GM12892 (cell line): ENCODE measurements at regions not wholly inside any gene's neighbourhood (a gene's known extent, or its start where the extent isn't known, plus 50 kb on each side); places are given as distances from the start of the nearest gene placed in this dataset.
"Not testable (repeated sequence)": the region's sequence is repeated elsewhere in the genome, so short reads cannot be mapped to it uniquely, and the experiment has no call there.

Experiments
- DNase-seq: peaks from one replicate; pipeline ENCODE4 v3.0.0; 2011; ENCODE audit not compliant: insufficient read length
- FAIRE-seq: peaks from 2 replicates; lab custom pipeline; 2011; peaks lifted over from hg19 to GRCh38; lab: Jason Lieb, UNC
- POLR2A ChIP-seq: IDR thresholded peaks from 2 replicates; pipeline ENCODE4 v1.6.1; 2011; ENCODE audit warnings: low read depth, low read length, control low read depth
- POLR2AphosphoS5 ChIP-seq: IDR thresholded peaks from 2 replicates; pipeline ENCODE4 v1.6.1; 2011; ENCODE audit warnings: low read depth, low read length, control low read depth
- TAF1 ChIP-seq: IDR thresholded peaks from 2 replicates; pipeline ENCODE4 v1.6.1; 2011; ENCODE audit warnings: low read depth, mild to moderate bottlenecking, control low read depth, low read length, borderline replicate concordance

- no peak for DNase-seq
- FAIRE-seq, result no peak
- TF ChIP-seq TAF1, result no peak
- TF ChIP-seq POLR2AphosphoS5, result no peak
- no peak for TF ChIP-seq POLR2A
Observed at GRCh38 chr21:20169812-20170576, 828.2 kb upstream of the NCAM2 start.

GRCh38 chr21:20186186-20186585 lies 812.0 kb upstream of the NCAM2 start:
- FAIRE-seq (no peak), DNase-seq (no peak)
- TF ChIP-seq POLR2A, result no peak
- TF ChIP-seq TAF1, result no peak
- no peak for TF ChIP-seq POLR2AphosphoS5

GRCh38 chr21:20187028-20187427 lies 811.2 kb upstream of the NCAM2 start:
- DNase-seq (no peak), FAIRE-seq (no peak)
- no peak for TF ChIP-seq POLR2AphosphoS5

GRCh38 chr21:20201323-20201722 lies 796.9 kb upstream of the NCAM2 start:
- not testable (repeated sequence) for FAIRE-seq

GRCh38 chr21:20207335-20207734 lies 790.9 kb upstream of the NCAM2 start:
- TF ChIP-seq TAF1 (no peak), POLR2A (no peak), POLR2AphosphoS5 (no peak)
- FAIRE-seq, result no peak
- DNase-seq, result no peak

More at GRCh38 chr21:20201323-20201722, 796.9 kb upstream of the NCAM2 start:
- DNase-seq, result not testable (repeated sequence)

- TF ChIP-seq TAF1, result no peak
- TF ChIP-seq POLR2AphosphoS5, result no peak
- no peak for TF ChIP-seq POLR2A
- FAIRE-seq, result no peak
Observed at GRCh38 chr21:20215959-20216358, 782.2 kb upstream of the NCAM2 start.

GRCh38 chr21:20220586-20220985 lies 777.6 kb upstream of the NCAM2 start:
- FAIRE-seq (no peak), DNase-seq (no peak)
- no peak for TF ChIP-seq TAF1
- TF ChIP-seq POLR2AphosphoS5, result no peak
- no peak for TF ChIP-seq POLR2A

More at GRCh38 chr21:20215959-20216358, 782.2 kb upstream of the NCAM2 start:
- DNase-seq, result no peak

- not testable (repeated sequence) for FAIRE-seq, DNase-seq
Observed at GRCh38 chr21:20221981-20222380, 776.2 kb upstream of the NCAM2 start.

- DNase-seq, FAIRE-seq: not testable (repeated sequence)
Observed at GRCh38 chr21:20236649-20237048, 761.6 kb upstream of the NCAM2 start.

GRCh38 chr21:20249401-20249800 lies 748.8 kb upstream of the NCAM2 start:
- TF ChIP-seq POLR2AphosphoS5 (no peak), POLR2A (no peak), TAF1 (no peak)
- no peak for DNase-seq
- no peak for FAIRE-seq

- DNase-seq (no peak), FAIRE-seq (no peak)
- no peak for TF ChIP-seq POLR2AphosphoS5
- no peak for TF ChIP-seq TAF1
Observed at GRCh38 chr21:20250337-20250736, 747.9 kb upstream of the NCAM2 start.

GRCh38 chr21:20253261-20253660 lies 744.9 kb upstream of the NCAM2 start:
- FAIRE-seq (no peak), DNase-seq (no peak)
- TF ChIP-seq TAF1, result no peak
- TF ChIP-seq POLR2A, result no peak
- no peak for TF ChIP-seq POLR2AphosphoS5

GRCh38 chr21:20254964-20255363 lies 743.2 kb upstream of the NCAM2 start:
- FAIRE-seq, result no peak

More at GRCh38 chr21:20254964-20255363, 743.2 kb upstream of the NCAM2 start:
- no peak for TF ChIP-seq POLR2A
- no peak for TF ChIP-seq POLR2AphosphoS5
- no peak for TF ChIP-seq TAF1
- DNase-seq, result no peak
